NB4 (cell line): ENCODE measurements at regions not wholly inside any gene's neighbourhood (a gene's known extent, or its start where the extent isn't known, plus 50 kb on each side); places are given as distances from the start of the nearest gene placed in this dataset.

Experiments
- DNase-seq: peaks from one replicate; pipeline ENCODE4 v3.0.0; 2010; ENCODE audit warnings: low read depth
- H3K4me3 ChIP-seq: one replicate; pipeline ENCODE4 v1.5.1; 2011; ENCODE audit warnings: mild to moderate bottlenecking, low read depth, low read length, moderate library complexity
- CTCF ChIP-seq: IDR thresholded peaks from one replicate; pipeline ENCODE4 v1.5.1; 2012; ENCODE audit warnings: low read depth, low read length
- MYC ChIP-seq: IDR thresholded peaks from 2 replicates; pipeline ENCODE4 v1.6.1; 2011; ENCODE audit warnings: low read depth, low read length
- POLR2A ChIP-seq: IDR thresholded peaks from 2 replicates; pipeline ENCODE4 v1.6.1; 2011; ENCODE audit warnings: mild to moderate bottlenecking; ENCODE audit not compliant: insufficient read length; ENCODE audit errors: extremely low read depth
- TF ChIP-seq, protein P1 (sequence below): IDR thresholded peaks from 2 replicates; pipeline ENCODE4 v1.6.1; 2011; ENCODE audit warnings: low read depth, low read length

DNA sequence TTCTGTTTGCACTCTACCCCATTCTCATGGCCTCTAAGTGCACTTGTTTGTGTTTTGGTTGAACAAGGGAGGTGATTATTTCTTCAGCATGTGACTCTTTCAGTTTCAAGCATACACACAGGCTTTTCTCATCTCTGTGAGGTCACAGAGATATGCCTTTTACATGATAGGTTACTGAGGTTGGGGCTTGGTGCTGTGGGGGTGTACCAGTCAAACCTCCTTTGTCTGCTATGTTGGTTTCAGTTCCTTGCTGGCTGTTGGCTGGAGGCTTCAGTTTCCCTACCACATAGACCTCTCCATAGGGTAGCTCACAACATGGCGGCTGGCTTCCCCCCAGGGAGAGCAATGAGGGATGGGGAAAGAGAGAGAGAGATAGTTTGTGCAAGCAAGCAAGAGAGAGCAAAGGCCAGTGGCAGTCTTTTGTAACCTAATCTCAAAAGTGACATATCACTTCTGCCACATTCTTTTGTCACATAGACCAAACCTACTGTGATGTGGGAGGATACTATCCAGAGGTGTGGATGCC, 96.7 kb upstream of the SEMA6A start:
- no peak for DNase-seq

GRCh38 chr5:116669261-116670031, 94.8 kb upstream of the SEMA6A start:
- DNase-seq = no peak
- no peak for TF ChIP-seq MYC
- H3K4me3 ChIP-seq = no peak overlapping the region

More for the DNA sequence above, 96.7 kb upstream of the SEMA6A start:
- H3K4me3 ChIP-seq = no peak overlapping the region
- no peak for TF ChIP-seq CTCF
- TF ChIP-seq POLR2A = no peak
- TF ChIP-seq, protein P1, sequence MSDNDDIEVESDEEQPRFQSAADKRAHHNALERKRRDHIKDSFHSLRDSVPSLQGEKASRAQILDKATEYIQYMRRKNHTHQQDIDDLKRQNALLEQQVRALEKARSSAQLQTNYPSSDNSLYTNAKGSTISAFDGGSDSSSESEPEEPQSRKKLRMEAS = no peak
- TF ChIP-seq MYC = no peak

DNA sequence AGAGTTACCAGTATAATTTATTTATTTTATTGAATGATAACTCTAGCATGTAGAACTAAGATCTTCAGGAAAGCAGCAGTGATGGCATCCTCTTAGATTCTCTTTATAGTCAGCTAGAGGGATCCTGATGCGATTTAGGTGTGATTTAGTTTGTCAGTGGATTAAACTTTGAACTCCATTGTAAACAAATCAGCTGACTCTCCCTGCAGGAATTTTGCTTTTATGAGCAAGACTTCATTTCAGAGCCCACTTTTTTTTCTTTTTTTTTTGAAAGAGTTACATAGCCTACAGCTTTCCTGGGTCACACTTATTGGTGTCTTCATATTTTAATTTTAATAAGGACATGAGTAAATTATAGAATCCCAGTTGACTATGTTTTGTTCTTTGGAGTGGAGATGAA, 93.8 kb upstream of the SEMA6A start:
- TF ChIP-seq MYC (no peak), CTCF (no peak)
- H3K4me3 ChIP-seq = no peak overlapping the region
- DNase-seq = no peak

- TF ChIP-seq CTCF (no peak), MYC (no peak)
- TF ChIP-seq, protein P1 = no peak
- DNase-seq = no peak
- no peak overlapping the region for H3K4me3 ChIP-seq
Observed at GRCh38 chr5:116666901-116667300, 92.3 kb upstream of the SEMA6A start.

- no peak for DNase-seq
- no peak overlapping the region for H3K4me3 ChIP-seq
- TF ChIP-seq, protein P1 = no peak
- TF ChIP-seq MYC (no peak), POLR2A (no peak), CTCF (no peak)
Observed at GRCh38 chr5:116664988-116665387, 90.4 kb upstream of the SEMA6A start.

GRCh38 chr5:116663081-116663480, 88.5 kb upstream of the SEMA6A start:
- DNase-seq = no peak
- H3K4me3 ChIP-seq = no peak overlapping the region
- TF ChIP-seq CTCF (no peak), MYC (no peak), POLR2A (no peak)
- TF ChIP-seq, protein P1 = no peak
